HG02588 (cell line): ENCODE measurements at regions not wholly inside any gene's neighbourhood (a gene's known extent, or its start where the extent isn't known, plus 50 kb on each side); places are given as distances from the start of the nearest gene placed in this dataset.
"Not testable (repeated sequence)": the region's sequence is repeated elsewhere in the genome, so short reads cannot be mapped to it uniquely, and the experiment has no call there.

ENCODE experiments used
- ATAC-seq: cut with Tn5 transposase; IDR thresholded peaks from one replicate; pipeline ENCODE4 v1.9.1; 2021; ENCODE audit warnings: mild to moderate bottlenecking, moderate library complexity; ENCODE audit not compliant: unreplicated experiment

- no peak for ATAC-seq
These were observed 73.6 kb downstream of the CYLC2 start for GRCh38 chr9:103068753-103069152.

GRCh38 chr9:103078581-103078980 is 83.4 kb downstream of the CYLC2 start:
- ATAC-seq: no peak

DNA sequence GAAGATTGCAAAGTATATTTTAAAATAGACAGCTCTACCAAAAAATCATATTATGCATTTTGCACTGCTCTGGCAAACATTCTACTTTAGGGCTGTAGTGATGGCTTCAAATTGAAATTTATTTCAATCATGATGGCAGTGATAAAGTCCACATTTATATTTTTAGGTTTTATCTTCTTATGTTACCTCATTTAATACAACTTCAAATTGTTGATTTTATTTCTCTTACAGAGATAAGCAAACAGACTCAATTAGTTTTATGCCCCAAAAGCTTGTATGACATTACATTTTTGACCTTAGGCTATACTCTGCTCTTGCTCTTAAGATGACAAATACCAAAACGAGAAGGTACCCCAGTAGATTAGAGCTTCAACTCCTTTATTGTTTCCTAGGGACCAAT is 87.4 kb downstream of the CYLC2 start:
- no peak for ATAC-seq

DNA sequence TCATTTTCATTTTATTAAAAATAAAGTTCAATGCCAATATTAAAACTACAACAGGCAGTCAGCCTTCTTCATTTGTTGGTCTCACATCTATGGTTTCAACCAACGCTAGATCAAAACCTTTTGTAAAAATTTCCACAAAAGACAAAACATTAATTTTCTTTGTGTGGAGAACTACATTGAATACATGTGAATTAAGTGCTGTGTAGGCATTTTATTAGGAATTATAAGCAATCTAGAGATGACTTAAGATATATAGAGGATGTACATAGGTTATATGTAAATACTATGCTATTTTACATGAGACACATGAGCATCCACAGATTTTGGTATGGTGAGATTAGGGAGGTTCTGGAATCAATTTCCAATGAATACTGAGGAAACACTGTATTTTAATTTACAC is 94.2 kb downstream of the CYLC2 start:
- ATAC-seq: no peak

- no peak for ATAC-seq
These were observed 109.0 kb downstream of the CYLC2 start for GRCh38 chr9:103104101-103104500.

- no peak for ATAC-seq
These were observed 121.1 kb downstream of the CYLC2 start for GRCh38 chr9:103116246-103116645.

GRCh38 chr9:103126494-103126893 is 131.4 kb downstream of the CYLC2 start:
- no peak for ATAC-seq

DNA sequence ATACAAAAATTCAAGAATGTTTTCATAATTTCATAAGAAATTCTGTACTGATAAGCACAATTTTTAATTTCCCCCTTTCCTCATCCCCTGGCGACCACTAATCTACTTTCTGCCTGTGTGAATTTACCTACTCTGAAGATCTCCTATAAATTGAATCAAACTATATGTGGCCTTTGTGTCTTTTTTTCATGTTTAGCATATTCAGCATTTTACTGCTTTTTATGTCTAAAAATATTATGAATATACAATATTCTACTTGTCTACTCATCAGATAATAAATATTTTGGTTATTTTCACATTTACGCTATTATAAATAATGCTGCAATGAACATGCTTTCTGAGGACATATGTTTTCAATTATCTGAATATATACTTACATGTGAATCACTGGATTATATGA is 144.8 kb downstream of the CYLC2 start:
- no peak for ATAC-seq

DNA sequence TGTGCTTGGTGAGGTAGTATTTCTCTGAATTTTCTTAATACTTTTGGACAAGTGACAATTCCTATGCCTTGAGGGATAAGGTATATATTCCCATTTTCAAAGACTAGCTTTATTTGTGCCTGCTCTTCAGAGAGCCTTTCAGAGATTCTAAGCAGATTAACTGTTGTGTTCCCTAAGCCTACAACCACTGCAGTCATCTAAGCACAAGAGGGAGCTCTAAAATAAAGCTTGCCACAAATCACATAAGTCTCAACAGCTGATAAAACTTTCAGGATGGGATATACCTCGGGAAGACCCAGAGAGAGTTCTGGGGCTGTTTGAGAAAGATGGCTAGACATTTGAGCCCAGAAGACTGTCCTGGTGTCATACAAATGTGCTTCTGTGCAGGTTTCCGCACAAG is 157.3 kb downstream of the CYLC2 start:
- ATAC-seq: no peak

DNA sequence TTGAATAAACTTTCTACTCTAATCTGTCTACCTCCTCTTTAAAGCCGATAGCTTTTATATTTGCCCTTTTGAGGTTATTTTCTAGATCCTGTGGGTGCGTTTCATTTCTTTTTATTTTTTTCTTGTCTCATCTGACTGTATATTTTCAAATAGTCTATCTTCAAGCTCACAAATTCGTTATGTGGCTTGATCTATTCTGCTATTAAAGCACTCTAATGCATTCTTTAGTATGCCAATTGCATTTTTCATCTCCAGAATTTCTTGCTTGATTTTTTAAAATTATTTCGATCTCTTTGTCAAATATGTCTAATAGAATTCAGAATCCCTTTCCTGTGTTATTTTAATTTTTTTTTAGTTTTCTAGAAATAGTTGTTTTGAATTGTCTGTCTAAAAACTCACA is 172.4 kb downstream of the CYLC2 start:
- no peak for ATAC-seq

DNA sequence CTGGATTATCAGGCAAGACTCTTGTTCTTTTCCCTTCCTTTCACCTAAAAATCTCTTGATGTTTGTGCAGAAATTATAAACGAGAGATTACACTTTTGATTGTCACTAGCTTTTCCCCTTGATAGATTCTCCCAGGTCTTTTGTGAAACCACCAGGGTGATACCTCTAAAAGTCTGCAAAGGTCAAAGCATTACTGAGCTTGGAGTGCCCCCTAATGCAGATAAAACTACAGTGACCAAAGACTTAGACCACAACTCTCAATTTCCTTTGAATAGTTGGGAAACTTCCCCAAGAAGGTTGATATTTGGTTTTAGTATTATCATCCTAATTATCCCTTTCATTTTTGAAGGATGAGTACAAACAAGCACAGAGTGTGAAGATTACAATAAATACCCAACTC is 173.1 kb downstream of the CYLC2 start:
- no peak for ATAC-seq

DNA sequence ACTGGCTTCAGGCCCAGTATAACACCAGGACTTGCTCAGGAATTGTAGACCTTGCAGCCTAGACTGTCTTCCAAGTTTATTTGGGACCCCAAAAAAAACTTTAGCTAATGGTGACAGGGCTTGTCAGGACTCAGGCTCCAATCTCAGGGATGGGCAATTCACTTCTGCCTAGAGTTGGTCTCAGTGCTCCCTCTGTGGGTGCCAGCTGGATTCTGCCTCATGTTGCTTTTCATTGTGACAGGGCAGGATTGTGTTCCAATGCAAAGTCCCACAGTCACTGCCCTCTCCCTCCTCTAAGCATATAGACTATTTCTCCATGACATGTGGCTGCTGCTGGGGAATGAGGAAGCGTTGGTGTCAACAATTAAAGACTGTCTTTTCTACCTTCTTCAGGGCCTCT is 174.7 kb downstream of the CYLC2 start:
- ATAC-seq: no peak

GRCh38 chr9:103183701-103184171 is 188.6 kb downstream of the CYLC2 start:
- no peak for ATAC-seq

- no peak for ATAC-seq
These were observed 191.8 kb downstream of the CYLC2 start for GRCh38 chr9:103186959-103187358.

DNA sequence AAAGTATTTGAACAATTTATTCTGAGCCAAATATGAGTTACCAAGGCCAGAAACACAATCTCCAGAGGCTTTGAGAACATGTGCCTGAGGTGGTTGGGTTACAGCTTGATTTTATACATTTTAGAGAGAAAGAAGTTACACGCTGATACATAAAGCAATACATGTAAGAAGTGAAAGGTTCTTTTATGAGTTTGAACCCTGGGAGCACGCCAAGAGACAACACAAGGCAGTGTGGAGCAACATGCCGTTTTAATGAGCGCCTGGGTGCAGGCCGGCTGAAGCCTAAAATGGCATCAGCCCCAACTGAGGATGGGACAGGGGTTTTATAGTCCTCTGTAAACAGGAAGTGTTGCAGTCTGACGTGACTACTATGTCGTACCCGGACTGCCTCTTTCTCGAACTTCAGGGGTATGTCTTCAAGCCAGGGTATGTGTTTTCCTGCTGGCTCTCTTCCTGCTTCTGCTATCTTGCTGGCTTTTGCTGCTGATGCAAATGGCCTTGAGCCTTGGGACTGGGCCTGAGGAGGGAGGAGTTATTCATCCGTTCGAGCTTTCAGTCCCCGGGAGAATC is 193.7 kb downstream of the CYLC2 start:
- ATAC-seq: no peak

DNA sequence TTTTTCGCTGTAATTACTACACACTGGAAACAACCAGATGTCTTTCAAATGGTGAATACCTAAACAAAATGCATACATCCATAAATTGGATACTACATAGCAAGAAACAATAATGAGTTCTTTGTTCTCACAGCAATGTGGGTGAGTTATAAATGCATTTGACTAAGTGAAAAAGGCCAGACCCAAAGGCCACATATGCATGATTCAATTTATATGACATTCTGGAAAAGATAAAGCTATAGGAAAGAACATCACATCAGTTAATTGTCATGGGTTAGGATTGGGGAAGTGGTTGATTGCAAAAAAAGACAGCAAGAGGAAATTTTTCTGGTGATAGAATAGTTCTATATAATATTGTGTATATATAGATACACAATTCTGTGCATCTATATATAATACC is 198.9 kb downstream of the CYLC2 start:
- no peak for ATAC-seq

DNA sequence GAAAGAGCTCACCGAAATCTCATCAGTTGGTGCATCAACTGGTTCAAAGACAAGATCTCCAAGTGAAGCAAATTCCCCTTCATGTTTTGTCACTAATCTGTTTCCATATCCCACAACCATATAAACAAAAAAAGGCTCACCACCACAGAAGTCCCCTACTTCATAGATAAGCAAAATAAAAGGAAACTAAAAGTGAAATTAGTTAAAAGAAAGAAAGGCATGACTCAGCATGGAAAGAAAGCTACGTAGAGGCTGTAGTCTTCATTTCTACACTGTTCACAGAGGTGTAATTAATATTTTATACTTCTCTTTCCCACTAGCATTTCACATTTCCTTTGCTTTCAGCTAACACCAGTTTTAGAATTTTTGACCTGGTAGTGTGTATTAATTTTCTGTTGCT is 208.0 kb downstream of the CYLC2 start:
- ATAC-seq: no peak

- not testable (repeated sequence) for ATAC-seq
These were observed 210.9 kb downstream of the CYLC2 start for GRCh38 chr9:103205881-103206585.

GRCh38 chr9:103210607-103211006 is 215.5 kb downstream of the CYLC2 start:
- no peak for ATAC-seq

DNA sequence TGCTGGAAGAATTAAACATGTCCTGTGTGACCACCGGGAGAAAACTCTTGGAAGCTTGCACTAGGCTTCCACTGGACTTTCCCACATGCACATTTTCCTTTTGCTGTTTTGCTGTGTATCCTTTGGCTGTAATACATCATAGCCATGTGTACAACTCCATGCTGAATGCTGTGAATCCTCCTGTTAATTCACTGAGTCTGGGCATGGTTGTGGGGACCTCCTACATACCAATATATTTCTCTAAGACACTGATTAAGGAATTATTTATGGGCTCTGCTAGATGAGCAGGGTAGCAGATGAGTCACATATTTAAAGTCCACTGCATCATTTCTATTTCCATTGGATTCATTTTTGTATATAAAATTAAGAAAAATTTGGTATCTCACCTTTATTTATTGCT is 220.1 kb downstream of the CYLC2 start:
- no peak for ATAC-seq

DNA sequence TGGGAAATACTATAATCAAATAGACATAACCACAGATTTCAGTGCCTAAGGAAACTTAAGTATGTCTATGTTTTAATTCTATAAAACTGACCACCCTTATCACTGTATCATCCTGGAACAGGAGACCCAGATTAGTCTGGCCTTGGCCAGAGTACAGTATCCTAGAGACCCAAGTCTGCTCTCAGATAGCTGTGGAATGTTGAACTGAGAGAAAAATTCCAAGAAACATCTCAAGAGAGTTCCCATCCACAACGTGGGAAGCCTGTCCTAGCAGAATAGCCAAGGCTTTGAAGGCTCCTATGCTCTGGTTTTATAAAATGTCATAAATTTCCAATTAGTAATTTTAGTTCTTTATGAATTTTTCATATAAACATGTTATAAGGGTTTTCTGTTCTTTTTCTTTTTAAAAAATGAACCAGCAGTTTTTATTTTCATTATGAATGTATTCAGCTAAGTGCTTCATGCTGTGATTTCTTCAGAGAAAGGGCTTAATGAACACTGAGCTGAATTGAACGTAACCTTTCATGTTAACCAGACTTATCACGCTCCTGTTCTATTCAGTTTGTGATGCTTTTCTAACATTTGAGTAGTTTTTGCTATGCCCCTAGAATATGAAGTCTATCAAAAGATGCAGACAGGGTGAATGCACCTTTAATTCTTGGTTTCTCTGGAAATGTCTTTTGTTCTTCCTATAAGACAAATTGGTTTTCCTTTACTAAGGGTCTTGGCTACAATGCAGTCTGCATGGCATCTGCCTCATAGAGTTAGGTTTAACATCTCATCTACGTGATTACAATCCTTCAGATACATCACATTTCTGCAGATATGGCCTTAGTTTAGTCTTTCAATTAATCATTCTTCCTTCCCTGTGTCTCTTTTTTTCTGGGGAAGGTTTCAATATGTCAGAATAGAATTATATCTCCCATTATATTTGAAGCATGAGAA is 230.8 kb downstream of the CYLC2 start:
- no peak for ATAC-seq

DNA sequence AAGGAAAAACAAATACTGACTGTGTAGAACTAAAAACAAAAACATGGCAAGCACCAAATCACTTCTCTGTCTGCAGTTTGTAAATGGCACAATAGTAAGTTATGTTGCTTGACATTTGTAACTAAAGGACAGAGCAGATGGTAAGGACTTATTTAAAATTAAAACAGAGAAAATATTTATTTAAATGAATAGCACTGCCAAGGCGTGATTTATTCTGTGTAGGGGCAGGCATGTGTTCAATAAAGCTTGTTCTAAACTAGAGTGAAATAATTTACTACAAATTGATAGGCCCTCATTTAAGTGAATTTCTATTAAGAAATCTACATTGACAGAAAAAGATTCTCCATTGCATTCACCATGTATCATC is 231.5 kb downstream of the CYLC2 start:
- no peak for ATAC-seq
